A549 (cell line): ENCODE measurements at regions not wholly inside any gene's neighbourhood (a gene's known extent, or its start where the extent isn't known, plus 50 kb on each side); places are given as distances from the start of the nearest gene placed in this dataset.

ENCODE experiments used
- ATAC-seq, 2 experiments: fragments of 200-7000 bp in 1 of 2; fragments of >200 bp in 1 of 2; cut with Nextera tagmentation in 1 of 2; cut with Tn5 transposase in 1 of 2; 3 replicates each; pipeline versions ENCODE4 v1.8.0 to v1.9.1; 2018 to 2020; ENCODE audit warnings: mild to moderate bottlenecking in 1 of 2, moderate library complexity in 1 of 2
- CTCF ChIA-PET: fragments of 300-600 bp; sonication (Branson Sonifier 250); formaldehyde crosslinking; extraction: SDS; loops from one replicate; lab custom pipeline; 2021; ENCODE audit warnings: antibody characterized with exemption, inconsistent platforms; lab: Yijun Ruan, JAX
- POLR2A ChIA-PET: fragments of 350-600 bp; formaldehyde crosslinking; extraction: SDS; loops from one replicate; lab custom pipeline; 2021; ENCODE audit warnings: antibody characterized with exemption, inconsistent platforms; lab: Yijun Ruan, JAX
- DNase-seq, 2 experiments: peaks; one replicate each; pipeline versions ENCODE4 v3.0.0 to v3.0.0-alpha.2; 2011 to 2016; ENCODE audit warnings: low read depth in 1 of 2, low spot score in 1 of 2
- FAIRE-seq: peaks from 2 replicates; lab custom pipeline; 2011; peaks lifted over from hg19 to GRCh38; lab: Jason Lieb, UNC
- H3K27ac ChIP-seq, 2 experiments: fragments of >200 bp; sonication (Bioruptor Twin); formaldehyde crosslinking; 3 replicates each; pipeline ENCODE4 v1.5.1; 2016 to 2017
- H3K4me1 ChIP-seq: fragments of >200 bp; sonication (Bioruptor Twin); formaldehyde crosslinking; 3 replicates; pipeline ENCODE4 v1.6.1; 2016
- H3K4me2 ChIP-seq: fragments of >200 bp; sonication (Bioruptor Twin); formaldehyde crosslinking; 3 replicates; pipeline ENCODE4 v1.6.1; 2016
- H3K4me3 ChIP-seq: fragments of >200 bp; sonication (Bioruptor Twin); formaldehyde crosslinking; 3 replicates; pipeline ENCODE4 v1.5.1; 2016
- H3K9me3 ChIP-seq: fragments of >200 bp; sonication (Bioruptor Twin); formaldehyde crosslinking; 3 replicates; pipeline ENCODE4 v1.6.1; 2016
- BCL3 ChIP-seq: fragments of >200 bp; sonication (Bioruptor Twin); formaldehyde crosslinking; IDR thresholded peaks from 3 replicates; pipeline ENCODE4 v1.6.1; 2016
- BHLHE40 ChIP-seq: IDR thresholded peaks from 2 replicates; pipeline ENCODE4 v1.6.1; 2012; ENCODE audit warnings: low read depth, low read length, inconsistent platforms
- CBX8 ChIP-seq: fragments of 200-600 bp; sonication (generic); IDR thresholded peaks from 2 replicates; pipeline ENCODE4 v1.6.1; 2016
- CHD2 ChIP-seq: fragments of 150-350 bp; IDR thresholded peaks from 2 replicates; pipeline ENCODE4 v1.6.1; 2014; ENCODE audit warnings: low read length; ENCODE audit not compliant: partially characterized antibody
- CHD4 ChIP-seq: fragments of 200-600 bp; sonication (generic); IDR thresholded peaks from 2 replicates; pipeline ENCODE4 v1.6.1; 2016; ENCODE audit warnings: antibody characterized with exemption, mild to moderate bottlenecking, borderline replicate concordance
- ELK1 ChIP-seq: fragments of 150-350 bp; IDR thresholded peaks from 2 replicates; pipeline ENCODE4 v1.6.1; 2014; ENCODE audit warnings: low read depth, mild to moderate bottlenecking, low read length
- EP300 ChIP-seq, 2 experiments: fragments of >200 bp; sonication (Bioruptor Twin); formaldehyde crosslinking; IDR thresholded peaks; 2 replicates in 1 of 2; 3 replicates in 1 of 2; pipeline ENCODE4 v1.6.1; 2016 to 2017
- FOSB ChIP-seq: fragments of 250-450 bp; sonication (Bioruptor Pico); IDR thresholded peaks from 2 replicates; pipeline ENCODE4 v1.5.0; 2020; ENCODE audit warnings: mild to moderate bottlenecking, moderate library complexity
- FOXS1 ChIP-seq: fragments of 250-450 bp; sonication (Bioruptor Pico); IDR thresholded peaks from 2 replicates; pipeline ENCODE4 v1.5.0; 2020; ENCODE audit warnings: mild to moderate bottlenecking, moderate library complexity
- HMGXB4 ChIP-seq: fragments of 250-450 bp; sonication (Bioruptor Pico); IDR thresholded peaks from 2 replicates; pipeline ENCODE4 v1.5.0; 2021; ENCODE audit warnings: mild to moderate bottlenecking, moderate library complexity, borderline replicate concordance
- HOXB5 ChIP-seq: fragments of 250-450 bp; sonication (Bioruptor Pico); IDR thresholded peaks from 2 replicates; pipeline ENCODE4 v1.5.0; 2020; ENCODE audit warnings: mild to moderate bottlenecking, moderate library complexity
- KDM1A ChIP-seq: fragments of 200-600 bp; sonication (generic); IDR thresholded peaks from 2 replicates; pipeline ENCODE4 v1.6.1; 2016; ENCODE audit warnings: low read depth, mild to moderate bottlenecking
- MYC ChIP-seq: IDR thresholded peaks from 2 replicates; pipeline ENCODE4 v1.6.1; 2012; ENCODE audit warnings: mild to moderate bottlenecking, inconsistent platforms, low read length, improper control_type of control experiment, borderline replicate concordance
- NPAS2 ChIP-seq: fragments of 250-450 bp; sonication (Bioruptor Pico); IDR thresholded peaks from 2 replicates; pipeline ENCODE4 v1.8.0; 2022; ENCODE audit warnings: mild to moderate bottlenecking, moderate library complexity, borderline replicate concordance
- PBX3 ChIP-seq: IDR thresholded peaks from 2 replicates; pipeline ENCODE4 v1.6.1; 2012
- RARB ChIP-seq: fragments of 250-450 bp; sonication (Bioruptor Pico); IDR thresholded peaks from 2 replicates; pipeline ENCODE4 v1.8.0; 2021; ENCODE audit warnings: mild to moderate bottlenecking, moderate library complexity
- RFX5 ChIP-seq: fragments of 450-650 bp; IDR thresholded peaks from 2 replicates; pipeline ENCODE4 v1.7.1; 2014; ENCODE audit warnings: antibody characterized with exemption, mild to moderate bottlenecking, moderate library complexity
- SMC3 ChIP-seq: fragments of >200 bp; sonication (Bioruptor Twin); formaldehyde crosslinking; IDR thresholded peaks from 3 replicates; pipeline ENCODE4 v1.6.1; 2018; ENCODE audit warnings: inconsistent platforms
- TFCP2L1 ChIP-seq: fragments of 250-450 bp; sonication (Bioruptor Pico); IDR thresholded peaks from 2 replicates; pipeline ENCODE4 v1.5.0; 2021; ENCODE audit warnings: mild to moderate bottlenecking
- ZNF302 ChIP-seq: fragments of 250-450 bp; sonication (Bioruptor Pico); IDR thresholded peaks from 2 replicates; pipeline ENCODE4 v1.9.0; 2021; ENCODE audit warnings: inconsistent platforms, mild to moderate bottlenecking, moderate library complexity
- WGBS: methylation state at CpG from one replicate; pipeline ENCODE4 v1.1.6; 2017; ENCODE audit errors: missing lambda C conversion rate; 5-methylcytosine and 5-hydroxymethylcytosine counted together

GRCh38 chr14:100445436-100446088 is 122.4 kb downstream of the SLC25A47 start (continued):
- no peak for TF ChIP-seq PBX3

GRCh38 chr14:100446572-100446971 is 123.4 kb downstream of the SLC25A47 start:
- Histone ChIP-seq H3K4me2 (no peak overlapping the region), H3K4me1 (peaks cover 18% of the 10 kb centered on the region; the same call in 2 of the 3 replicates), H3K9me3 (no peaks in the 10 kb centered on the region), H3K4me3 (no peak overlapping the region), H3K27ac (no peak overlapping the region)
- WGBS, result 90% methylated on average over 7 of the region's 7 CpGs
- ATAC-seq, result 0 out of 6 replicates have a peak, but pooled peaks of 1 of the 2 experiments have one; percentile 19
- POLR2A ChIA-PET, result no interaction called here
- TF ChIP-seq FOXS1 (CRISPR knock-in tag) (no peak), HOXB5 (CRISPR knock-in tag) (no peak), MYC (no peak), RFX5 (no peak), KDM1A (no peak), ZNF302 (CRISPR knock-in tag) (no peak), ELK1 (no peak), CHD4 (no peak), FOSB (no peak), CHD2 (no peak), EP300 (IDR thresholded peaks at IDR 0.05) (no peak), SMC3 (no peak), HMGXB4 (CRISPR knock-in tag) (no peak)
- TF ChIP-seq, all 56 proteins: peak for 0
- CTCF ChIA-PET, result interaction anchor here (0.5 to 13.7 kb wide), 2 partner anchors 198 to 548 kb away, joined by 3 to 155 read pairs; no protein-coding TSS in a partner anchor
- peak in 1 of 2 experiments; percentile 18 for DNase-seq
- FAIRE-seq, result no peak

GRCh38 chr14:100448376-100448775 is 125.2 kb downstream of the SLC25A47 start:
- TF ChIP-seq TFCP2L1 (CRISPR knock-in tag) (no peak), NPAS2 (CRISPR knock-in tag) (no peak), RFX5 (no peak), BCL3 (no peak), RARB (CRISPR knock-in tag) (no peak), CBX8 (no peak), BHLHE40 (no peak)
- Histone ChIP-seq H3K27ac (no peak overlapping the region), H3K4me3 (no peak overlapping the region), H3K4me1 (peaks cover 13% of the 10 kb centered on the region; the same call in 2 of the 3 replicates), H3K9me3 (no peaks in the 10 kb centered on the region), H3K4me2 (no peak overlapping the region)
- ATAC-seq, result no peak
- ChIA-PET CTCF (no interaction called here), POLR2A (no interaction called here)
- DNase-seq, result no peak
- no peak for FAIRE-seq
- 89% methylated on average over 5 of the region's 5 CpGs for WGBS
